Heart left ventricle (tissue), 13 donors: ENCODE measurements at regions not wholly inside any gene's neighbourhood (a gene's known extent, or its start where the extent isn't known, plus 50 kb on each side); places are given as distances from the start of the nearest gene placed in this dataset.

Experiments used
- POLR2A ChIP-seq, 2 donors: fragments of 450-650 bp; IDR thresholded peaks; one replicate each; pipeline ENCODE4 v1.6.1; 2017; ENCODE audit warnings: antibody characterized with exemption in 2 of 2, mild to moderate bottlenecking in 2 of 2, moderate library complexity in 2 of 2
- TF ChIP-seq, protein P1 (sequence below), 12 donors: fragments of 200-600 bp; sonication (generic) in 4 of 12; IDR thresholded peaks; one replicate each; pipeline versions ENCODE4 v1.5.0 to v1.8.0; 2018 to 2022; ENCODE audit warnings: antibody characterized with exemption in 12 of 12, mild to moderate bottlenecking in 5 of 12
- donor health status: ischemic (EF 13 %, LVEDD 7.1; RV severe dilation, severe dysfunction).
- donor health status: DM: no; HTN: yes; CAD: no.
- donor health status: DM: no; HTN: no; CAD: no.
- donor health status: ischemic (EF 25% LVEDD 6.9; RV normal size, moderate dysfunction).
- donor health status: ischemic (EF 25% LVEDD 5.7; RV mildly dilated, moderate dysfunction).
- donor health status: ischemic (EF 35%, LVEDD 5.7; RV mildly dilated, moderate dysfunction).
- donor health status: nonischemic (EF 11% LVEDD 7.7; RV severe dilation, severe dysfunction).
- donor health status: DM: yes; HTN: yes; CAD: no.
- donor health status: PGD.
- donor health status: ischemic (EF 29% LVEDD 5.4; RV normal size, mild dysfunction).
- donor health status: nonischemic (EF 23%, LVEDD 6.1; RV moderate dilation, normal function).

DNA sequence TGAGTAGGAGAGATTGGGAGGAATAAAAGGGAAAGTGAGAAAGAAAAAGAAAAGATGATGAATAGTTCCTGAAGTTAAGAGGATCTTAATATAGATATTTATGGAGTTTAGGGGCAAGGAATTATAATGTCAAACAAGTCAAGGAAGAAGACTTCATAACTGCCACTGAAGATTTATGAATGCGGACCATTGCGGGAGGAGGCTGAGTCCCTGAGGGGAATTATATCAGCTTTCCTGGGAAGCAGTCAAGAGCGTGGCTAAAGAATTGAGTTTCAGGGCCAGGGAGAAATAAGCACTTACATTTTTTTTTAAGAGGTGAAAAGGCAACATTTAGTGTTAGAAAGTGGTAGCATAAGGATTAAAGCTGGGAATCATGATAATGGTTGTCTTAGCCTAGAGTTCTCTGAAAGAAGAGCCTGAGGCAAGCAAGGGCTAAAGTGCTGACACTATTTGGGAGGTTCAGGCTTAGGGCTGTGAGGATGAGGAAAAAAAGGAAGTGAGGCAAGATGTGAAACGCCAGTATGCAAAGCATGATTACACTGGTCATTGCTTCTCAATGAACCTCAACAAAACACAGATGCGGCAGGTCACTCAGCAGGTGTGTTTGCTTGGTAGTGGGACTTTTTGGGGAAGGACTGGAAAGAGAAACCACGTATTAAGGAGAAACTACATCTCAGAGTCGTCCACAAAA lies 217.1 kb downstream of the SLC4A3 start:
- TF ChIP-seq, protein P1, sequence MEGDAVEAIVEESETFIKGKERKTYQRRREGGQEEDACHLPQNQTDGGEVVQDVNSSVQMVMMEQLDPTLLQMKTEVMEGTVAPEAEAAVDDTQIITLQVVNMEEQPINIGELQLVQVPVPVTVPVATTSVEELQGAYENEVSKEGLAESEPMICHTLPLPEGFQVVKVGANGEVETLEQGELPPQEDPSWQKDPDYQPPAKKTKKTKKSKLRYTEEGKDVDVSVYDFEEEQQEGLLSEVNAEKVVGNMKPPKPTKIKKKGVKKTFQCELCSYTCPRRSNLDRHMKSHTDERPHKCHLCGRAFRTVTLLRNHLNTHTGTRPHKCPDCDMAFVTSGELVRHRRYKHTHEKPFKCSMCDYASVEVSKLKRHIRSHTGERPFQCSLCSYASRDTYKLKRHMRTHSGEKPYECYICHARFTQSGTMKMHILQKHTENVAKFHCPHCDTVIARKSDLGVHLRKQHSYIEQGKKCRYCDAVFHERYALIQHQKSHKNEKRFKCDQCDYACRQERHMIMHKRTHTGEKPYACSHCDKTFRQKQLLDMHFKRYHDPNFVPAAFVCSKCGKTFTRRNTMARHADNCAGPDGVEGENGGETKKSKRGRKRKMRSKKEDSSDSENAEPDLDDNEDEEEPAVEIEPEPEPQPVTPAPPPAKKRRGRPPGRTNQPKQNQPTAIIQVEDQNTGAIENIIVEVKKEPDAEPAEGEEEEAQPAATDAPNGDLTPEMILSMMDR (IDR thresholded peaks at IDR 0.05) = no peak
- no peak for TF ChIP-seq POLR2A (IDR thresholded peaks at IDR 0.05)
